ENCODE measurements at regions not wholly inside any gene's neighbourhood (a gene's known extent, or its start where the extent isn't known, plus 50 kb on each side); places are given as distances from the start of the nearest gene placed in this dataset.

DNA sequence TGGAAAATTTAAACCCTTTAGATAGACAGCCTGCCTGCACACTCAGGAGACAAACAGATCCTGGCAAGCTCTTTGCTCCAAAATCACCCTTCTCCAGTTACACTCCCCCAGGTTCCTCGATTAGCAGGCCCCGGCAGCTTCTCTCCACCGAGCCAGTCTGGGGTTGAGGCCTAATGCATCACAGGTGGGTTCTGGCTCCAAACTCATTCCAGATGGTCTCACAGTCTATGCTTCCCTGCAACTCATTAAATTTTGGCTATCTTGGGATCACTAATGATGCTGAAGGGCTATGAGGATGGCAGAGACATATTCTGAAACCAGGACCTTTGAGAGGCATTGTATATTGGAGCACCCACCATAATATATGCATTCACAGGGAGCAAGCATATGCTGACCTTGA lies 559.8 kb upstream of the USP24 start:
- Histone ChIP-seq H3K79me2 (ENCODE audit: control insufficient read depth, insufficient read depth, low read length) (no peaks in the 10 kb centered on the region), H3K4me3 (replicated peaks in 1 of 4; ENCODE audit: control extremely low read depth in 1 of 4, insufficient read depth in 1 of 4, low read depth in 3 of 4, low read length in 4 of 4) (no peak overlapping the region), H3K27me3 (ENCODE audit: control insufficient read depth, insufficient read depth, low read length) (no peaks in the 10 kb centered on the region), H3K4me2 (ENCODE audit: extremely low read depth, insufficient read depth, low read length) (no peak overlapping the region), H4K20me1 (ENCODE audit: control insufficient read depth, extremely low read depth, insufficient read depth, low read length) (no peaks in the 10 kb centered on the region), H2AFZ (ENCODE audit: low read length) (no peak overlapping the region), H3K36me3 (ENCODE audit: control insufficient read depth, insufficient read depth, low read length) (no peaks in the 10 kb centered on the region), H3K27ac (ENCODE audit: insufficient read depth, low read length) (no peak overlapping the region), H3K9me3 (ENCODE audit: control insufficient read depth, insufficient read depth, low read depth, low read length) (no peaks in the 10 kb centered on the region), H3K4me1 (ENCODE audit: control insufficient read depth, extremely low read depth, insufficient read depth, low read length) (no peaks in the 10 kb centered on the region), H3K9ac (ENCODE audit: insufficient read depth, low read length) (no peak overlapping the region)
- DNase-seq (ENCODE audit: low read depth in 2 of 2), result no peak
- TF ChIP-seq, protein P1, sequence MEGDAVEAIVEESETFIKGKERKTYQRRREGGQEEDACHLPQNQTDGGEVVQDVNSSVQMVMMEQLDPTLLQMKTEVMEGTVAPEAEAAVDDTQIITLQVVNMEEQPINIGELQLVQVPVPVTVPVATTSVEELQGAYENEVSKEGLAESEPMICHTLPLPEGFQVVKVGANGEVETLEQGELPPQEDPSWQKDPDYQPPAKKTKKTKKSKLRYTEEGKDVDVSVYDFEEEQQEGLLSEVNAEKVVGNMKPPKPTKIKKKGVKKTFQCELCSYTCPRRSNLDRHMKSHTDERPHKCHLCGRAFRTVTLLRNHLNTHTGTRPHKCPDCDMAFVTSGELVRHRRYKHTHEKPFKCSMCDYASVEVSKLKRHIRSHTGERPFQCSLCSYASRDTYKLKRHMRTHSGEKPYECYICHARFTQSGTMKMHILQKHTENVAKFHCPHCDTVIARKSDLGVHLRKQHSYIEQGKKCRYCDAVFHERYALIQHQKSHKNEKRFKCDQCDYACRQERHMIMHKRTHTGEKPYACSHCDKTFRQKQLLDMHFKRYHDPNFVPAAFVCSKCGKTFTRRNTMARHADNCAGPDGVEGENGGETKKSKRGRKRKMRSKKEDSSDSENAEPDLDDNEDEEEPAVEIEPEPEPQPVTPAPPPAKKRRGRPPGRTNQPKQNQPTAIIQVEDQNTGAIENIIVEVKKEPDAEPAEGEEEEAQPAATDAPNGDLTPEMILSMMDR (conservative IDR thresholded peaks at IDR 0.05 in 1 of 2, IDR thresholded peaks at IDR 0.05 in 1 of 2; ENCODE audit: low read depth in 1 of 2, low read length in 2 of 2), result no peak
- TF ChIP-seq EZH2 (IDR thresholded peaks at IDR 0.05; ENCODE audit: low read length, missing control alignments), result no peak

DNA sequence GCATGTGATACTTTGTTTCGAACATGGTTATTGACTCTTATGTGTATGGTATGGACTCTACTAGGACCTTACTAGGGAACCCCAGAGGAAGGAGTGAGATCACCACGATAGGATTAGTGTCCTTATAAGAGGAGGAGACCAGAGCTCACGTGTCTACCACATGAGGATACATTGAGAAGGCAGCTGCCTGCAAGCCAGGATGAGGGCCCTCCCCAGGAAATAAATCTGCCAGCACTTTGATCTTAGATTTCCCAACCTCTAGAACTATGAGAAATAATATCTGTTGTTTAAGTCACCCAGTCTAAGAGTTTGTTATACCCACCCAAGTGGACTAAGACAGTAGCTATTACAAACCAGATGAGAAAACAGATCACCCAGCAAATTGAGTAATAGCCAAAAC lies 559.3 kb upstream of the USP24 start:
- no peak overlapping the region for H2AFZ ChIP-seq (ENCODE audit: low read length)
- peak in 1 of 2 donors; percentile 22 for DNase-seq (ENCODE audit: low read depth in 2 of 2)
- H3K4me2 ChIP-seq (ENCODE audit: extremely low read depth, insufficient read depth, low read length), result no peak overlapping the region
- no peaks in the 10 kb centered on the region for H3K36me3 ChIP-seq (ENCODE audit: control insufficient read depth, insufficient read depth, low read length)
- no peaks in the 10 kb centered on the region for H3K27me3 ChIP-seq (ENCODE audit: control insufficient read depth, insufficient read depth, low read length)
- no peaks in the 10 kb centered on the region for H4K20me1 ChIP-seq (ENCODE audit: control insufficient read depth, extremely low read depth, insufficient read depth, low read length)
- H3K27ac ChIP-seq (ENCODE audit: insufficient read depth, low read length), result no peak overlapping the region
- H3K9ac ChIP-seq (ENCODE audit: insufficient read depth, low read length), result no peak overlapping the region
- no peaks in the 10 kb centered on the region for H3K79me2 ChIP-seq (ENCODE audit: control insufficient read depth, insufficient read depth, low read length)
- no peaks in the 10 kb centered on the region for H3K9me3 ChIP-seq (ENCODE audit: control insufficient read depth, insufficient read depth, low read depth, low read length)
- no peak overlapping the region for H3K4me3 ChIP-seq (replicated peaks in 1 of 4; ENCODE audit: control extremely low read depth in 1 of 4, insufficient read depth in 1 of 4, low read depth in 3 of 4, low read length in 4 of 4)
- TF ChIP-seq EZH2 (IDR thresholded peaks at IDR 0.05; ENCODE audit: low read length, missing control alignments), result no peak
- TF ChIP-seq, protein P1 (conservative IDR thresholded peaks at IDR 0.05 in 1 of 2, IDR thresholded peaks at IDR 0.05 in 1 of 2; ENCODE audit: low read depth in 1 of 2, low read length in 2 of 2), result no peak
- no peaks in the 10 kb centered on the region for H3K4me1 ChIP-seq (ENCODE audit: control insufficient read depth, extremely low read depth, insufficient read depth, low read length)

DNA sequence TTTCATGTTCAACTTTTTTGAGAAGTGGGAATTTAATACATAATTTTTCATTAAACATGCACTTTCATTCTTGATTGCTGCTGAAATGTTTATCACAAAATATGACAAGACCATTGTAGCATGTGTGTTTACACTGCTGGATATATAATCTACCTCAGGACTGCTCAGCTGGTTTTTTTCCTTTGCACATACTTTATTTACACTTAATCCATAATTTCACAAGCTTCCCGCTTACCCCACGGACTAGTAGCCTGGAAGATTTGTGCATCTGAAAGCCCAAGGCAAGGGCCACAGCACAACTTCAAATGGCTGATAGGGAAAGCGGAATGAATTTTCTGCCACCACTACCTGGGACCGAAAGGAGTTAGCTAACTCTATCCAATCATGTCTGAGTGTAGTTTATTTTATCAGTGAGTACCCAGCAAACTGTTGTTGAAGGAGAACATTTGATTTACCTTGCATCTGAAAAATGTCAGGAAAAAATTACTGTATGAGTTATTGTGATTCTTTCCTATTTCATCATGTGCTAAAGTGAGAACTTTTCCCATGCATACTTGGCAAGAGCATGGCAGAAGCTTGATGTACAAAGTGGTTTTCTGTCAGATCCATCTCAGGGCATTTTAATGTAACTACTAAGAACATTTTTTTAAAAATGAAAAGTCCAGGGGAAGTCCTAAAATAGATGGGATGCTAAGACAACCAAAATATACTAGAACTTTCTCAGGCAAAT lies 558.2 kb upstream of the USP24 start:
- Histone ChIP-seq H2AFZ (ENCODE audit: low read length) (no peak overlapping the region), H3K4me2 (ENCODE audit: extremely low read depth, insufficient read depth, low read length) (no peak overlapping the region), H3K36me3 (ENCODE audit: control insufficient read depth, insufficient read depth, low read length) (no peaks in the 10 kb centered on the region), H3K4me3 (replicated peaks in 1 of 4; ENCODE audit: control extremely low read depth in 1 of 4, insufficient read depth in 1 of 4, low read depth in 3 of 4, low read length in 4 of 4) (no peak overlapping the region), H3K27me3 (ENCODE audit: control insufficient read depth, insufficient read depth, low read length) (no peaks in the 10 kb centered on the region), H3K27ac (ENCODE audit: insufficient read depth, low read length) (no peak overlapping the region), H4K20me1 (ENCODE audit: control insufficient read depth, extremely low read depth, insufficient read depth, low read length) (no peaks in the 10 kb centered on the region), H3K9me3 (ENCODE audit: control insufficient read depth, insufficient read depth, low read depth, low read length) (no peaks in the 10 kb centered on the region), H3K79me2 (ENCODE audit: control insufficient read depth, insufficient read depth, low read length) (no peaks in the 10 kb centered on the region), H3K4me1 (ENCODE audit: control insufficient read depth, extremely low read depth, insufficient read depth, low read length) (no peaks in the 10 kb centered on the region), H3K9ac (ENCODE audit: insufficient read depth, low read length) (no peak overlapping the region)
- DNase-seq (ENCODE audit: low read depth in 2 of 2), result peak; percentile 19 to 75
- TF ChIP-seq, protein P1 (conservative IDR thresholded peaks at IDR 0.05 in 1 of 2, IDR thresholded peaks at IDR 0.05 in 1 of 2; ENCODE audit: low read depth in 1 of 2, low read length in 2 of 2), result no peak
- TF ChIP-seq EZH2 (IDR thresholded peaks at IDR 0.05; ENCODE audit: low read length, missing control alignments), result no peak
